HepG2 (cell line): ENCODE measurements at regions not wholly inside any gene's neighbourhood (a gene's known extent, or its start where the extent isn't known, plus 50 kb on each side); places are given as distances from the start of the nearest gene placed in this dataset.

Experiments used
- ATAC-seq: fragments of 200-7000 bp; cut with Tn5 transposase; 3 replicates; pipeline ENCODE4 v1.9.1; 2020; ENCODE audit warnings: mild to moderate bottlenecking, moderate library complexity
- BruUV-seq: library from RNA; stranded (reverse); fragments of 400-500 nt; replicated peaks from 2 replicates; lab custom pipeline; 2021; lab: Mats Ljungman, UMichigan
- CTCF ChIA-PET: fragments of 300-600 bp; formaldehyde crosslinking; extraction: SDS; loops from one replicate; lab custom pipeline; 2021; ENCODE audit warnings: low total read pairs, inconsistent platforms, low intra/inter-chr PET ratio; lab: Yijun Ruan, JAX
- POLR2A ChIA-PET: fragments of 350-600 bp; sonication (Branson Sonifier 250); formaldehyde crosslinking; loops from one replicate; lab custom pipeline; 2020; ENCODE audit warnings: antibody characterized with exemption, inconsistent platforms; lab: Yijun Ruan, JAX
- DNase-seq: peaks from one replicate; pipeline ENCODE4 v3.0.0-alpha.2; 2015; ENCODE audit warnings: low spot score
- FAIRE-seq: peaks from 3 replicates; lab custom pipeline; 2011; peaks lifted over from hg19 to GRCh38; lab: Jason Lieb, UNC
- H2AFZ ChIP-seq: one replicate; pipeline ENCODE4 v1.6.1; 2011; ENCODE audit warnings: low read length, inconsistent platforms
- H3K27ac ChIP-seq: fragments of 300-600 bp; 3 replicates; pipeline ENCODE4 v1.8.0; 2011; ENCODE audit warnings: mixed run types, mild to moderate bottlenecking, mixed read lengths, low read length, inconsistent platforms; ENCODE audit not compliant: insufficient read depth; ENCODE audit errors: extremely low read length
- H3K27me3 ChIP-seq, 2 experiments: fragments of 200-600 bp in 1 of 2; 2 replicates in 1 of 2; 3 replicates in 1 of 2; pipeline versions ENCODE4 v1.6.0 to v1.8.0; 2011; ENCODE audit warnings: low read length in 2 of 2, mild to moderate bottlenecking in 2 of 2, moderate library complexity in 2 of 2, inconsistent platforms in 1 of 2; ENCODE audit not compliant: insufficient read depth in 2 of 2, control insufficient read depth in 1 of 2
- H3K36me3 ChIP-seq, 2 experiments: fragments of 200-600 bp in 1 of 2; replicated peaks in 1 of 2; 2 replicates in 1 of 2; 3 replicates in 1 of 2; pipeline versions ENCODE4 v1.5.1 to v1.8.0; 2011; ENCODE audit warnings: low read length in 2 of 2, inconsistent platforms in 1 of 2; ENCODE audit not compliant: insufficient read depth in 2 of 2, control insufficient read depth in 1 of 2
- H3K4me1 ChIP-seq: 2 replicates; pipeline ENCODE4 v1.5.1; 2012; ENCODE audit warnings: low read length, inconsistent platforms; ENCODE audit not compliant: insufficient read depth
- H3K4me2 ChIP-seq: 2 replicates; pipeline ENCODE4 v1.6.0; 2011; ENCODE audit warnings: low read depth, low read length, inconsistent platforms
- H3K4me3 ChIP-seq, 3 experiments: fragments of 200-600 bp in 1 of 3; sonication (generic), shearing (Covaris generic) in 1 of 3; replicated peaks in 1 of 3; 2 replicates each; pipeline ENCODE4 v1.5.1; 2011 to 2016; ENCODE audit warnings: low read length in 3 of 3, inconsistent platforms in 2 of 3, low read depth in 2 of 3, mild to moderate bottlenecking in 2 of 3, control low read depth in 1 of 3, mixed read lengths in 1 of 3; ENCODE audit not compliant: insufficient read depth in 1 of 3
- H3K79me2 ChIP-seq: one replicate; pipeline ENCODE4 v1.6.1; 2011; ENCODE audit warnings: low read length, inconsistent platforms; ENCODE audit not compliant: insufficient read depth
- H3K9ac ChIP-seq: 2 replicates; pipeline ENCODE4 v1.6.0; 2011; ENCODE audit warnings: mild to moderate bottlenecking, low read depth, low read length, inconsistent platforms; ENCODE audit not compliant: insufficient read depth
- H3K9me3 ChIP-seq: 2 replicates; pipeline ENCODE4 v1.5.1; 2012; ENCODE audit warnings: mild to moderate bottlenecking, low read length
- H4K20me1 ChIP-seq: 2 replicates; pipeline ENCODE4 v1.6.0; 2011; ENCODE audit warnings: inconsistent platforms, mild to moderate bottlenecking, low read length, moderate library complexity; ENCODE audit not compliant: insufficient read depth
- AKNA ChIP-seq: sonication (generic); formaldehyde crosslinking; IDR thresholded peaks from 2 replicates; pipeline ENCODE4 v1.4.0; 2020; ENCODE audit warnings: missing genetic modification reagents, borderline replicate concordance
- CHCHD3 ChIP-seq: sonication (generic); formaldehyde crosslinking; IDR thresholded peaks from 2 replicates; pipeline ENCODE4 v1.8.0; 2022; ENCODE audit warnings: mild to moderate bottlenecking, missing genetic modification reagents, moderate library complexity
- HINFP ChIP-seq: sonication (generic); formaldehyde crosslinking; IDR thresholded peaks from 2 replicates; pipeline ENCODE4 v1.4.0; 2020; ENCODE audit warnings: low read depth, mild to moderate bottlenecking, missing genetic modification reagents
- HOXA7 ChIP-seq: sonication (generic); formaldehyde crosslinking; IDR thresholded peaks from 2 replicates; pipeline ENCODE4 v1.8.1; 2022; ENCODE audit warnings: mild to moderate bottlenecking, missing genetic modification reagents, moderate library complexity
- NFRKB ChIP-seq: fragments of 450-650 bp; IDR thresholded peaks from 2 replicates; pipeline ENCODE4 v1.6.1; 2017
- WGBS: methylation state at CpG from one replicate; pipeline ENCODE4 v1.1.6; 2017; ENCODE audit warnings: low lambda C conversion rate; 5-methylcytosine and 5-hydroxymethylcytosine counted together
- in situ Hi-C: cut with HindIII; loops from 2 replicates; pipeline ENCODE4 v1.10.0; 2017; ENCODE audit warnings: low pct_unique_long_range_greater_than_20kb; ENCODE audit not compliant: extremely low pct_ligation_motif_present
- intact Hi-C: fragments of 100-400 bp; cut with micrococcal nuclease; formaldehyde crosslinking; loops from one replicate; pipeline ENCODE4 v1.10.0; 2022; ENCODE audit not compliant: unreplicated experiment

GRCh38 chr3:191141728-191142127, 57.3 kb upstream of the OSTN start:
- 12% methylated on average over 4 of the region's 4 CpGs for WGBS
- TF ChIP-seq HINFP (CRISPR knock-in tag), result no peak
- no peak for TF ChIP-seq CHCHD3 (CRISPR knock-in tag)
- TF ChIP-seq HOXA7, result no peak
- TF ChIP-seq AKNA, result no peak
- TF ChIP-seq NFRKB, result no peak
- TF ChIP-seq, all 625 proteins: peak for 0
- ChIA-PET CTCF (no interaction called here), POLR2A (no interaction called here)
- Histone ChIP-seq H4K20me1 (no peaks in the 10 kb centered on the region), H3K36me3 (no peaks in the 10 kb centered on the region), H2AFZ (no peak overlapping the region), H3K79me2 (no peaks in the 10 kb centered on the region), H3K4me3 (no peak overlapping the region), H3K9me3 (no peaks in the 10 kb centered on the region), H3K4me1 (no peaks in the 10 kb centered on the region), H3K4me2 (no peak overlapping the region), H3K9ac (no peak overlapping the region), H3K27ac (no peak overlapping the region), H3K27me3 (no peaks in the 10 kb centered on the region; a peak in 1 of 5 replicates)
- ATAC-seq, result no peak
- no TSS peak for BruUV-seq
- no peak for FAIRE-seq
- intact Hi-C loops (no loop called here), in situ Hi-C loops (no loop called here)
- no peak for DNase-seq
